ENCODE measurements at regions not wholly inside any gene's neighbourhood (a gene's known extent, or its start where the extent isn't known, plus 50 kb on each side); places are given as distances from the start of the nearest gene placed in this dataset.
"Not testable (repeated sequence)": the region's sequence is repeated elsewhere in the genome, so short reads cannot be mapped to it uniquely, and the experiment has no call there.

- DNase-seq (ENCODE audit: low spot score): not testable (repeated sequence)
These were observed 780.8 kb downstream of the TTLL7 start for GRCh38 chr1:83218036-83218716.

DNA sequence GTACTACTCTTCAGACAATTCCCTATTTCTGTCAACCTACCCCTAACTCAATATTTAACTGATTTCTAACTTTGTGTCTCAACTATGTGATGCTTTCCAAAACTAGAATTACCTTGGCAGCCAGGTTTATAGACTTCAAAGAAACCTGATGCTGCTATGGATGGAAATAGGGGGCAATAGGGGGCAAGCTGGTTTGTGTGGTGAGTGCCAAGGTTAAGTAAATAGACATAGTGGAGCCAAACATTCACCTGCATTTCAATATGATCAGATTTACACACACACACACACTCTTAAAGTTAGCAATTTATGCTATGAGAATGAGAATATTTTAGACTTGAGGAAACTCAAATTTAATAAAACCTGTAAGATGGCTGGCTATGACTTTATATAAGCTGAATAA is 784.6 kb downstream of the TTLL7 start:
- not testable (repeated sequence) for H3K27me3 ChIP-seq (replicated peaks; ENCODE audit: insufficient read depth); ATAC-seq (ENCODE audit: insufficient number of reproducible peaks, low FRiP score, low read depth); DNase-seq (ENCODE audit: low spot score)

More at GRCh38 chr1:83218036-83218716, 780.8 kb downstream of the TTLL7 start:
- not testable (repeated sequence) for H3K27ac ChIP-seq; H3K36me3 ChIP-seq; H3K9me3 ChIP-seq; ATAC-seq (ENCODE audit: insufficient number of reproducible peaks, low FRiP score, low read depth); H3K4me3 ChIP-seq; H3K27me3 ChIP-seq (replicated peaks; ENCODE audit: insufficient read depth); H3K4me1 ChIP-seq (ENCODE audit: control insufficient read depth in 1 of 2, low read depth in 2 of 2)

GRCh38 chr1:83213648-83214047 is 785.3 kb downstream of the TTLL7 start:
- not testable (repeated sequence) for H3K36me3 ChIP-seq; H3K4me1 ChIP-seq (ENCODE audit: control insufficient read depth in 1 of 2, low read depth in 2 of 2); H3K9me3 ChIP-seq; ATAC-seq (ENCODE audit: insufficient number of reproducible peaks, low FRiP score, low read depth); H3K27me3 ChIP-seq (replicated peaks; ENCODE audit: insufficient read depth); H3K27ac ChIP-seq; DNase-seq (ENCODE audit: low spot score); H3K4me3 ChIP-seq

More for the DNA sequence above, 784.6 kb downstream of the TTLL7 start:
- not testable (repeated sequence) for H3K4me3 ChIP-seq; H3K27ac ChIP-seq; H3K36me3 ChIP-seq; H3K4me1 ChIP-seq (ENCODE audit: control insufficient read depth in 1 of 2, low read depth in 2 of 2); H3K9me3 ChIP-seq

DNA sequence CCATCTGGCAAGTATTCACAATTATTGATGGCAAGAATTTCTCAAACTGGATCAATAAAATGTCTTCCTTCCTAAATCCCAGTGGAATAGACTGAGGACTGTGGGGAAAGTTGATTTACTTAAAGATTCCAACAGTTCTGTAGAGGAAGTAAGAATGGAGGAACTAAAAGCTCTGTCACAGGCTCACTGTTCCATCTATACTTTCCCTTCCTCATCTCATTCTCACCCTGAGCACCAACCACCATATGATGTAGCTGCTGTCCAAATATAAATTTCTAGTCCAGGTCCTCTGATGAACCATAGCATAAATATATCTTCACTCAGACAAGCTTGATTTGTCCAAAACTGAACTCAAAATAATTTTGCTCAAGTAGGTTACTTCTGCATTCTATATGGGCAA is 786.9 kb downstream of the TTLL7 start:
- DNase-seq (ENCODE audit: low spot score); H3K27me3 ChIP-seq (replicated peaks; ENCODE audit: insufficient read depth); H3K27ac ChIP-seq; H3K36me3 ChIP-seq; H3K4me1 ChIP-seq (ENCODE audit: control insufficient read depth in 1 of 2, low read depth in 2 of 2); H3K4me3 ChIP-seq; H3K9me3 ChIP-seq; ATAC-seq (ENCODE audit: insufficient number of reproducible peaks, low FRiP score, low read depth): not testable (repeated sequence)

- not testable (repeated sequence) for H3K36me3 ChIP-seq; H3K27ac ChIP-seq; H3K4me3 ChIP-seq; DNase-seq (ENCODE audit: low spot score); ATAC-seq (ENCODE audit: insufficient number of reproducible peaks, low FRiP score, low read depth); H3K27me3 ChIP-seq (replicated peaks; ENCODE audit: insufficient read depth); H3K9me3 ChIP-seq; H3K4me1 ChIP-seq (ENCODE audit: control insufficient read depth in 1 of 2, low read depth in 2 of 2)
These were observed 790.4 kb downstream of the TTLL7 start for GRCh38 chr1:83208540-83208939.

- H3K27ac ChIP-seq; H3K4me3 ChIP-seq; ATAC-seq (ENCODE audit: insufficient number of reproducible peaks, low FRiP score, low read depth); H3K27me3 ChIP-seq (replicated peaks; ENCODE audit: insufficient read depth); H3K36me3 ChIP-seq; DNase-seq (ENCODE audit: low spot score); H3K4me1 ChIP-seq (ENCODE audit: control insufficient read depth in 1 of 2, low read depth in 2 of 2); H3K9me3 ChIP-seq: not testable (repeated sequence)
These were observed 804.3 kb downstream of the TTLL7 start for GRCh38 chr1:83194610-83195009.

GRCh38 chr1:83182033-83182728 is 816.8 kb downstream of the TTLL7 start:
- not testable (repeated sequence) for ATAC-seq (ENCODE audit: insufficient number of reproducible peaks, low FRiP score, low read depth)

GRCh38 chr1:83180621-83181020 is 818.3 kb downstream of the TTLL7 start:
- H3K4me1 ChIP-seq (ENCODE audit: control insufficient read depth in 1 of 2, low read depth in 2 of 2); H3K9me3 ChIP-seq; H3K27me3 ChIP-seq (replicated peaks; ENCODE audit: insufficient read depth); H3K27ac ChIP-seq; DNase-seq (ENCODE audit: low spot score); ATAC-seq (ENCODE audit: insufficient number of reproducible peaks, low FRiP score, low read depth); H3K4me3 ChIP-seq; H3K36me3 ChIP-seq: not testable (repeated sequence)

More at GRCh38 chr1:83182033-83182728, 816.8 kb downstream of the TTLL7 start:
- H3K4me3 ChIP-seq; H3K4me1 ChIP-seq (ENCODE audit: control insufficient read depth in 1 of 2, low read depth in 2 of 2); H3K27ac ChIP-seq; DNase-seq (ENCODE audit: low spot score); H3K27me3 ChIP-seq (replicated peaks; ENCODE audit: insufficient read depth); H3K9me3 ChIP-seq; H3K36me3 ChIP-seq: not testable (repeated sequence)

DNA sequence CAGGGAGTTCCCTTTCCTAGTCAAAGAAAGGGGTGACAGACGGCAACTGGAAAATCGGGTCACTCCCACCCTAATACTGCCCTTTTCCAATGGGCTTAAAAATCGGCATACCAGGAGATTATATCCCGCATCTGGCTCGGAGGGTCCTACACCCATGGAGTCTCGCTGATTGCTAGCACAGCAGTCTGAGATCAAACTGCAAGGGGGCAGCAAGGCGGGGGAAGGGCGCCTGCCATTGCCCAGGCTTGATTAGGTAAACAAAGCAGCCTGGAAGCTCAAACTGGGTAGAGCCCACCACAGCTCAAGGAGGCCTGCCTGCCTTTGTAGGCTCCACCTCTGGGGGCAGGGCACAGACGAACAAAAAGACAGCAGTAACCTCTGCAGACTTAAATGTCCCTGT is 831.3 kb downstream of the TTLL7 start:
- DNase-seq (ENCODE audit: low spot score); H3K36me3 ChIP-seq; H3K27me3 ChIP-seq (replicated peaks; ENCODE audit: insufficient read depth); H3K4me1 ChIP-seq (ENCODE audit: control insufficient read depth in 1 of 2, low read depth in 2 of 2); ATAC-seq (ENCODE audit: insufficient number of reproducible peaks, low FRiP score, low read depth); H3K27ac ChIP-seq; H3K4me3 ChIP-seq; H3K9me3 ChIP-seq: not testable (repeated sequence)

DNA sequence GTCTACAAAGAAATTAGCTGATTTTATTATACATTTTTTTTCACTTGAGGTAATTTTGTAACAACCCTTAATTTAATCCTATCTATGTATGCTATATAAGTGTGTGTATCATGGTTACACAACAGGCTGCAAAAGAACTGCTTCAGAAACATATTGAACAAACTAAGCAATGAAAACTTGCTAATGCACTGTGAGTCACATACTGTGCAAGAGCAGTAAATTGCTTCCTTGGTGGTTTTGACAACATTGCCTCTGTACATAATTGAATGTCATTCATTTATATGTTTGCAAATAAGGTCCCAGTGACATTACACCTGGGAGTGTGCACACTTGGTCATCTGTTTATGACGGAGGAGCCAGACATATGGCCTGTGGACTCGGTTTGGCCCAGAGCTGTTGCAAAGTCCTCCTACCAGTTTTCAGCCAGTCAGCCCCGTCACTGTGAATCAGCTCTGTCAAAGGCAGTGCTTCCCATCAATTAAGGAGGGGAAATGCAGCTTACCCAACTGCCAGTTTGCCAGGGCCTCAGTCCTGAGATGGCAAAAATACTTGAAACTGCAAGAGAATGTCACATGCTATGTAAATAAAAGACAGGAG is 835.0 kb downstream of the TTLL7 start:
- H3K27ac ChIP-seq; H3K4me1 ChIP-seq (ENCODE audit: control insufficient read depth in 1 of 2, low read depth in 2 of 2); DNase-seq (ENCODE audit: low spot score); ATAC-seq (ENCODE audit: insufficient number of reproducible peaks, low FRiP score, low read depth); H3K36me3 ChIP-seq; H3K9me3 ChIP-seq; H3K4me3 ChIP-seq; H3K27me3 ChIP-seq (replicated peaks; ENCODE audit: insufficient read depth): not testable (repeated sequence)

DNA sequence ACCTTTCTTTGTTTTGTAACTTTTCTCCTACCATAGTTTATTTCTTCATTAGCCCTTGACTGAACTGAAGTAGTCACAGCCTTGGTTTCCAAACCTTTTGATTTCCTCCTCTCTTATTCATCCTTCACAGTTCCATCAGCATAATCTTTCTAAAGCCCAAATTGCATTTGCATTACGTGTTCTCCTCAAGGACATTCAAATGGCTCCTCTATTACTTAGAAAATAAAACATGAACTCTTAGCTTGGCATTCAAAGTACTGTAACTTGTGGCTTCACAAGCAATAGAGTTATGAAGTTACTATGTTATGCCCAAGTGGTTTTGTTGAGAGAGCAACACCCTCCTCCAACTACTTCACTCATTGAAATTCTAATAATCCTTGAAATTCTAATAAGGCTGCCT is 840.0 kb downstream of the TTLL7 start:
- not testable (repeated sequence) for DNase-seq (ENCODE audit: low spot score); H3K4me1 ChIP-seq (ENCODE audit: control insufficient read depth in 1 of 2, low read depth in 2 of 2); H3K36me3 ChIP-seq; ATAC-seq (ENCODE audit: insufficient number of reproducible peaks, low FRiP score, low read depth); H3K27me3 ChIP-seq (replicated peaks; ENCODE audit: insufficient read depth); H3K4me3 ChIP-seq; H3K9me3 ChIP-seq; H3K27ac ChIP-seq

- not testable (repeated sequence) for H3K27ac ChIP-seq; H3K27me3 ChIP-seq (replicated peaks; ENCODE audit: insufficient read depth); H3K36me3 ChIP-seq; DNase-seq (ENCODE audit: low spot score); H3K4me1 ChIP-seq (ENCODE audit: control insufficient read depth in 1 of 2, low read depth in 2 of 2); H3K4me3 ChIP-seq; ATAC-seq (ENCODE audit: insufficient number of reproducible peaks, low FRiP score, low read depth); H3K9me3 ChIP-seq
These were observed 844.6 kb downstream of the TTLL7 start for GRCh38 chr1:83154306-83154705.

Measured in thoracic aorta (tissue), 2 donors.